ENCODE measurements at regions not wholly inside any gene's neighbourhood (a gene's known extent, or its start where the extent isn't known, plus 50 kb on each side); places are given as distances from the start of the nearest gene placed in this dataset.

DNA sequence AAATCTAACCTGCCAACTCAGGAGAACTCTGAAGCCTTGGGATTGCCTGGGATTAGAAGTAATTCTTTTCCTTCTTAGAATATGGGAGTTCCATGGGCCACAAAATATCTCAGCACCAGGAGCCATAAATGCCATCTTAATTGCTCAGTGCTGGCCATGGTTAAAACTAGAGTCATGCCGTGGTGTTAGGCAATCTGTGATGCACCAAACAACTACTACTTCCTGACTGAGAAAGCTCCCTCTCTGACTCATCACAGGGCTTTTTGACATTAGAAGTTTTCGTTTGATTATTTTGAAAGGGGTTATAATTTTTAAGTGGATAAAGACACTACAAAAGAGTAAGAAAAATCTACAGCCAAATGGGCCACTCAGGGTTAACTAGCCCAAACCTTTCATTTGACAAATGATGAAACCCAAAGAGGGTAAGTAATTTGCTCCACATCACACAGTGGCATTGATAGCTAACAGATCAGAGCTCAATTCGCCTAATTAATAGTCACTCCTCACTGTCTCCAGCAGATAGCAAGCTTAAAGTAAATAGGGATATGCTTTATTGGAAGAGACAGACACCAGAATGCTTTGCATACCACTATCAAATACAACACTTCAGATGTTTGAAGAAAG lies 377.3 kb downstream of the EMP1 start:
- no peak overlapping the region for H3K27ac Mint-ChIP-seq

DNA sequence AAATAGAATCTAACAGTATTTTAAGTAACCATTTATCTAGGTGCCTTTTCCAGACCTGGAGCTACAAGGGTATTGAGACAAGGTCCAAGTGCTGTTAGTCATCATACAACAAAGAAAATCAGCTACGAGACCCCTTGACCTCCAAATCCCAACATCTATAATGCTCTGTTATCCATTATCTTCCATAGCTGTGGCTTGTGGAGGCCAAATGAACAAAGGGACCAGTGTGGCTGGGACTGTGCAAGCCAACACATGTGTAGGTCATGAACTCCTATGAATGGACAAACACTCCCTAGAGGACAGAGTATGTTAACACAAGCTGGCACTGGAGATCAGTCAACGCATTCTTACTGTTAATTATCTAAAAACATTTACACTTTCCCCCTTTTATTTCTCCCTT lies 374.5 kb downstream of the EMP1 start:
- no peaks in the 10 kb centered on the region for H3K27me3 Mint-ChIP-seq (ENCODE audit: insufficient read depth)
- H3K9me3 Mint-ChIP-seq: peaks cover 16% of the 10 kb centered on the region
- no peaks in the 10 kb centered on the region for H3K36me3 Mint-ChIP-seq (ENCODE audit: low read depth)
- no peak for DNase-seq
- TF ChIP-seq, protein P1, sequence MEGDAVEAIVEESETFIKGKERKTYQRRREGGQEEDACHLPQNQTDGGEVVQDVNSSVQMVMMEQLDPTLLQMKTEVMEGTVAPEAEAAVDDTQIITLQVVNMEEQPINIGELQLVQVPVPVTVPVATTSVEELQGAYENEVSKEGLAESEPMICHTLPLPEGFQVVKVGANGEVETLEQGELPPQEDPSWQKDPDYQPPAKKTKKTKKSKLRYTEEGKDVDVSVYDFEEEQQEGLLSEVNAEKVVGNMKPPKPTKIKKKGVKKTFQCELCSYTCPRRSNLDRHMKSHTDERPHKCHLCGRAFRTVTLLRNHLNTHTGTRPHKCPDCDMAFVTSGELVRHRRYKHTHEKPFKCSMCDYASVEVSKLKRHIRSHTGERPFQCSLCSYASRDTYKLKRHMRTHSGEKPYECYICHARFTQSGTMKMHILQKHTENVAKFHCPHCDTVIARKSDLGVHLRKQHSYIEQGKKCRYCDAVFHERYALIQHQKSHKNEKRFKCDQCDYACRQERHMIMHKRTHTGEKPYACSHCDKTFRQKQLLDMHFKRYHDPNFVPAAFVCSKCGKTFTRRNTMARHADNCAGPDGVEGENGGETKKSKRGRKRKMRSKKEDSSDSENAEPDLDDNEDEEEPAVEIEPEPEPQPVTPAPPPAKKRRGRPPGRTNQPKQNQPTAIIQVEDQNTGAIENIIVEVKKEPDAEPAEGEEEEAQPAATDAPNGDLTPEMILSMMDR (IDR thresholded peaks at IDR 0.05): no peak
- H3K4me3 Mint-ChIP-seq: no peak overlapping the region
- no peak overlapping the region for H3K27ac Mint-ChIP-seq
- H3K4me1 Mint-ChIP-seq (ENCODE audit: low read depth): no peaks in the 10 kb centered on the region

More for the DNA sequence above, 377.3 kb downstream of the EMP1 start:
- peak; percentile 22 for DNase-seq
- no peak overlapping the region for H3K4me3 Mint-ChIP-seq
- H3K27me3 Mint-ChIP-seq (ENCODE audit: insufficient read depth): no peaks in the 10 kb centered on the region
- no peaks in the 10 kb centered on the region for H3K36me3 Mint-ChIP-seq (ENCODE audit: low read depth)
- TF ChIP-seq, protein P1 (IDR thresholded peaks at IDR 0.05): no peak
- no peaks in the 10 kb centered on the region for H3K4me1 Mint-ChIP-seq (ENCODE audit: low read depth)
- H3K9me3 Mint-ChIP-seq: peaks cover 8% of the 10 kb centered on the region

DNA sequence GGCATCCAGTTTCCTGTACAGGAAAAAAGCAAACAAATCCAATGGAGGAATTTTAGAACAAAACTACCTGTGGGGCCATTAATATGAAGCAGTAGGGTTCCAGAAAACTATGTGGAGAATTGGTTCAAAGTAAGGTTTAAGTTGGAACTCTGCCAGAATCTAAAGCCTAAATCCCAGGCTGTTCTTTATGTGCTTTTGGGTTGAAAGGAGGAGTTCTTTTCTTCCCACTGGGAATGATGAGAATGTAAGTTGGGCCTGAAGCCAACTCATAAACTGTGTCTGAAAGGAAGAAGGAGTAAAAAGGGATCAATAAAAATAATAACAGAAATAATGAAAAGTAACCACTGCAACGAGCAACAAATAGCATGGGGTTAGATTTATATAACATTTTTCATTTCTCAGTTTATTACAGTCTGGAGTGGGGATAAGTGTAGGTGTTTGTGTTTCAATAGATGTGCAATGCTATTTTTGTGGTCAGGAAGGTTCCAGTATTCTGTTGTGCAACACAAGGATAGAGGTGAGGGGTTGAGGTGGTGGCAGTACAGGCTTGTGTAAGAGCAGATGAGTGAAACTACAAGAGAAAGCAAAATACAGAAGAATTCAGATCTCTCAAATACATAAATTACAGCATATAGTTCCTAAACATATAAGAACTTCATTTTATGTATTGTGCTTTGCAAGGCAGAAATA lies 373.6 kb downstream of the EMP1 start:
- no peak for DNase-seq
- no peak overlapping the region for H3K27ac Mint-ChIP-seq
- peaks cover 23% of the 10 kb centered on the region for H3K9me3 Mint-ChIP-seq
- TF ChIP-seq, protein P1 (IDR thresholded peaks at IDR 0.05): no peak
- H3K4me1 Mint-ChIP-seq (ENCODE audit: low read depth): no peaks in the 10 kb centered on the region
- no peak overlapping the region for H3K4me3 Mint-ChIP-seq
- no peaks in the 10 kb centered on the region for H3K27me3 Mint-ChIP-seq (ENCODE audit: insufficient read depth)
- no peaks in the 10 kb centered on the region for H3K36me3 Mint-ChIP-seq (ENCODE audit: low read depth)

DNA sequence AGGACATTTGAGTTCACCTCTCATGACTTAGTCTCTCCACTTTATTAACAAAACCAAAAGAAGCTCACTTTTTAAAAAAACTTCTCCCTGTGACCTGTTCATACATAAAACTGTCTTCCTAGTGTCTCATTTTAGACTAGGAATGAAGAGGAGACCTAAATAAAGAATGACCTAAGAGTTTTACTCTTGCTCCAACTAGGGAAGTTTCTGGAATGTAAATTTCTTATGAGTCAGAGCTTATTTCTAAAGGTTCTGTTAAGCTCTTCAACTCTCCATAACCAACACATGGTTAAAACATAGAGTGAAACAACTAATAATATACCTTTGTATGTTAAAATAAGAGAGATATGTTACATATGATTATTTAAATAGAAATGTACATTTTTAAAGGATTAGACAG lies 369.8 kb downstream of the EMP1 start:
- H3K4me3 Mint-ChIP-seq: no peak overlapping the region
- peaks cover 5% of the 10 kb centered on the region; the same call in 1 of the 2 replicates for H3K36me3 Mint-ChIP-seq (ENCODE audit: low read depth)
- no peak for DNase-seq
- peaks cover 53% of the 10 kb centered on the region for H3K9me3 Mint-ChIP-seq
- H3K4me1 Mint-ChIP-seq (ENCODE audit: low read depth): no peaks in the 10 kb centered on the region
- TF ChIP-seq, protein P1 (IDR thresholded peaks at IDR 0.05): no peak
- no peaks in the 10 kb centered on the region for H3K27me3 Mint-ChIP-seq (ENCODE audit: insufficient read depth)
- H3K27ac Mint-ChIP-seq: no peak overlapping the region

DNA sequence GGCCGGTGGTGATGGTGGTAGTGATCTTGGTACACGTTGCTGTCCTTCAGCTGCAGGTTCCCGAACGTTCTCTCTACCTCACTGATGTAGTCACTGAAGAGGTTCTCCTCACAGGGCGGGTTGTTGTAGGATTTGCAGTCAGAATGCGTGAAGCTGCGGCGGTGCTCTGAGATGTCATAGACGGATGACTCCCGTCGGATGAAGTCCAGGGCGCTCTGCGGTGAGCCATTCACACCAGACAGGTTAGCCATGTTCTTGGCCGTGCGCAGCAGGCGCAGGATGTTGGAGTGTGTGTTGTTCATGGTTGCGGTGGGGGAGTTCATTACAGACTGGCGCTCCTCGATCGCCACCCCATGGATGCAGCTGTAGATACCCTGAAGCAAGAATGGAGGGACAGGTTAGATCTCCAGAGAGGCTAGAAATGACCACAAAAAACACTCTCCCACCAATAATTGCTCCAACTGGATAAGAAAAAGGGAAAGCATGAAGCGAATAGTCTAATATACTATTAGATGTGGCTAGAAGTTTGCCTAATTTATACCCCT lies 367.8 kb downstream of the EMP1 start:
- DNase-seq: no peak
- H3K4me1 Mint-ChIP-seq (ENCODE audit: low read depth): no peaks in the 10 kb centered on the region
- peaks cover 60% of the 10 kb centered on the region for H3K9me3 Mint-ChIP-seq
- H3K27me3 Mint-ChIP-seq (ENCODE audit: insufficient read depth): no peaks in the 10 kb centered on the region
- H3K4me3 Mint-ChIP-seq: no peak overlapping the region
- peaks cover 5% of the 10 kb centered on the region; the same call in 1 of the 2 replicates for H3K36me3 Mint-ChIP-seq (ENCODE audit: low read depth)
- H3K27ac Mint-ChIP-seq: no peak overlapping the region
- TF ChIP-seq, protein P1 (IDR thresholded peaks at IDR 0.05): no peak

Data from HFFc6 (cell line).